K562 (cell line): ENCODE measurements at regions not wholly inside any gene's neighbourhood (a gene's known extent, or its start where the extent isn't known, plus 50 kb on each side); places are given as distances from the start of the nearest gene placed in this dataset.
A peak's percentile ranks its signal among the peaks of the same experiment; 100 is the strongest.

ENCODE experiments used
- ATAC-seq: fragments of 200-7000 bp; cut with Tn5 transposase; 3 replicates; pipeline ENCODE4 v1.9.1; 2020; ENCODE audit warnings: moderate library complexity
- BruUV-seq: library from RNA; stranded (reverse); fragments of 400-500 nt; replicated peaks from 2 replicates; lab custom pipeline; 2021; lab: Mats Ljungman, UMichigan
- CTCF ChIA-PET: fragments of 300-600 bp; formaldehyde crosslinking; extraction: SDS; loops from one replicate; lab custom pipeline; 2021; ENCODE audit warnings: low intra/inter-chr PET ratio; lab: Yijun Ruan, JAX
- POLR2A ChIA-PET: fragments of 300-600, 350-650 bp; sonication (Branson Sonifier 250); formaldehyde crosslinking; extraction: SDS; loops from one replicate; lab custom pipeline; 2021; ENCODE audit warnings: antibody characterized with exemption, inconsistent platforms; lab: Yijun Ruan, JAX
- DNase-seq, 4 experiments: peaks; one replicate each; pipeline versions ENCODE4 v3.0.0 to v3.0.0-alpha.2; 2011 to 2018; ENCODE audit warnings: low spot score in 3 of 4, mixed read lengths in 3 of 4; ENCODE audit errors: extremely low read depth in 1 of 4
- FAIRE-seq: peaks from 2 replicates; lab custom pipeline; 2011; peaks lifted over from hg19 to GRCh38; lab: Jason Lieb, UNC
- H2AFZ ChIP-seq: 2 replicates; pipeline ENCODE4 v1.6.0; 2011; ENCODE audit warnings: low read depth, low read length, control low read depth, inconsistent platforms
- H3K27ac ChIP-seq: fragments of 200-600 bp; 3 replicates; pipeline ENCODE4 v1.8.0; 2011; ENCODE audit warnings: low read depth, mild to moderate bottlenecking, control low read depth, inconsistent platforms, low read length, moderate library complexity, mixed read lengths; ENCODE audit errors: extremely low read depth
- H3K27me3 ChIP-seq, 2 experiments: fragments of 300-600 bp in 1 of 2; 2 replicates in 1 of 2; 3 replicates in 1 of 2; pipeline versions ENCODE4 v1.6.0 to v1.8.0; 2011; ENCODE audit warnings: inconsistent platforms in 2 of 2, low read length in 2 of 2, mild to moderate bottlenecking in 1 of 2, mixed read lengths in 1 of 2, moderate library complexity in 1 of 2; ENCODE audit not compliant: control insufficient read depth in 2 of 2, insufficient read depth in 2 of 2
- H3K36me3 ChIP-seq: fragments of 300-600 bp; 3 replicates; pipeline ENCODE4 v1.8.0; 2011; ENCODE audit warnings: mild to moderate bottlenecking, low read length, inconsistent platforms; ENCODE audit not compliant: control insufficient read depth, insufficient read depth
- H3K4me1 ChIP-seq, 2 experiments: fragments of 200-600 bp in 1 of 2; replicated peaks in 1 of 2; 2 replicates in 1 of 2; 3 replicates in 1 of 2; pipeline versions ENCODE4 v1.5.1 to v1.8.0; 2011; ENCODE audit warnings: inconsistent platforms in 2 of 2, low read length in 2 of 2, mild to moderate bottlenecking in 1 of 2, mixed read lengths in 1 of 2, moderate library complexity in 1 of 2; ENCODE audit not compliant: control insufficient read depth in 2 of 2, insufficient read depth in 2 of 2
- H3K4me2 ChIP-seq: 2 replicates; pipeline ENCODE4 v1.6.1; 2011; ENCODE audit warnings: low read length, control low read depth, inconsistent platforms, mixed read lengths; ENCODE audit not compliant: insufficient read depth
- H3K4me3 ChIP-seq: fragments of 200-600 bp; sonication (generic), shearing (Covaris generic); 2 replicates; pipeline ENCODE4 v1.5.1; 2016; ENCODE audit warnings: control low read depth, inconsistent platforms
- H3K79me2 ChIP-seq: fragments of 200-600 bp; 3 replicates; pipeline ENCODE4 v1.8.0; 2011; ENCODE audit warnings: low read length, inconsistent platforms; ENCODE audit not compliant: control insufficient read depth, insufficient read depth
- H3K9ac ChIP-seq, 2 experiments: 2 replicates each; pipeline versions ENCODE4 v1.6.0 to v1.6.1; 2011; ENCODE audit warnings: low read depth in 2 of 2, low read length in 2 of 2, control low read depth in 1 of 2, inconsistent platforms in 1 of 2, mild to moderate bottlenecking in 1 of 2, mixed read lengths in 1 of 2; ENCODE audit not compliant: insufficient read depth in 1 of 2
- H3K9me1 ChIP-seq: one replicate; pipeline ENCODE4 v1.6.0; 2011; ENCODE audit warnings: inconsistent platforms, mild to moderate bottlenecking, low read length, moderate library complexity; ENCODE audit not compliant: control insufficient read depth, insufficient read depth
- H3K9me3 ChIP-seq: replicated peaks from 2 replicates; pipeline ENCODE4 v1.5.1; 2011; ENCODE audit warnings: low read depth, low read length, inconsistent platforms; ENCODE audit not compliant: control insufficient read depth, insufficient read depth
- H4K20me1 ChIP-seq: replicated peaks from 2 replicates; pipeline ENCODE4 v1.6.1; 2011; ENCODE audit warnings: low read length, inconsistent platforms, mixed read lengths; ENCODE audit not compliant: control insufficient read depth, insufficient read depth
- ARID4B ChIP-seq: sonication (generic); formaldehyde crosslinking; IDR thresholded peaks from 2 replicates; pipeline ENCODE4 v1.8.0; 2022; ENCODE audit warnings: mild to moderate bottlenecking, missing genetic modification reagents
- BACH1 ChIP-seq: fragments of 200-800 bp; sonication (Bioruptor generic); IDR thresholded peaks from 2 replicates; pipeline ENCODE4 v1.6.1; 2016; ENCODE audit warnings: missing genetic modification characterization, missing compliant biosample characterization
- BCOR ChIP-seq: fragments of 450-650 bp; IDR thresholded peaks from 2 replicates; pipeline ENCODE4 v1.6.1; 2016
- BHLHE40 ChIP-seq: IDR thresholded peaks from 2 replicates; pipeline ENCODE4 v1.6.1; 2011; ENCODE audit warnings: low read length, improper control_type of control experiment
- CBFA2T3 ChIP-seq: fragments of 450-650 bp; IDR thresholded peaks from 2 replicates; pipeline ENCODE4 v1.6.1; 2017
- DPF2 ChIP-seq: fragments of 450-650 bp; IDR thresholded peaks from 2 replicates; pipeline ENCODE4 v1.6.1; 2016
- FOS ChIP-seq: IDR thresholded peaks from 3 replicates; pipeline ENCODE4 v1.6.1; 2011; ENCODE audit not compliant: insufficient read length; ENCODE audit errors: extremely low read depth
- MAFF ChIP-seq: IDR thresholded peaks from 2 replicates; pipeline ENCODE4 v1.6.1; 2012; ENCODE audit warnings: low read length, improper control_type of control experiment
- MAFG ChIP-seq: fragments of 450-650 bp; conservative IDR thresholded peaks from 2 replicates; pipeline ENCODE4 v1.6.1; 2016; ENCODE audit warnings: missing genetic modification characterization, missing compliant biosample characterization
- MAFK ChIP-seq: IDR thresholded peaks from 2 replicates; pipeline ENCODE4 v1.6.1; 2011; ENCODE audit warnings: low read length, improper control_type of control experiment
- NFATC3 ChIP-seq: fragments of 450-650 bp; IDR thresholded peaks from 2 replicates; pipeline ENCODE4 v1.6.1; 2017; ENCODE audit warnings: mild to moderate bottlenecking
- SP1 ChIP-seq: sonication (generic); formaldehyde crosslinking; IDR thresholded peaks from 2 replicates; pipeline ENCODE4 v1.8.1; 2022; ENCODE audit warnings: mild to moderate bottlenecking, missing genetic modification reagents
- ZNF316 ChIP-seq: fragments of 450-650 bp; IDR thresholded peaks from 2 replicates; pipeline ENCODE4 v1.6.1; 2016
- WGBS: fragments of 100-300 bp; shearing (Covaris generic); methylation state at CpG from one replicate; pipeline ENCODE4 v1.1.6; 2016; ENCODE audit warnings: low coverage, mixed read lengths; ENCODE audit not compliant: insufficient coverage; ENCODE audit errors: missing lambda C conversion rate; 5-methylcytosine and 5-hydroxymethylcytosine counted together
- in situ Hi-C: fragments of 300-500 bp; cut with MboI; formaldehyde crosslinking; loops from 4 replicates; pipeline ENCODE4 v1.15.0; 2018; ENCODE audit warnings: inconsistent platforms, mixed read lengths
- intact Hi-C: fragments of 100-400 bp; cut with micrococcal nuclease; formaldehyde crosslinking; loops from 2 replicates; pipeline ENCODE4 v1.14.2; 2022

- no peaks in the 10 kb centered on the region for H3K4me1 ChIP-seq
- H2AFZ ChIP-seq, result no peak overlapping the region
- no peaks in the 10 kb centered on the region for H3K79me2 ChIP-seq
- H3K4me2 ChIP-seq, result no peak overlapping the region
- no peaks in the 10 kb centered on the region for H3K36me3 ChIP-seq
- no peaks in the 10 kb centered on the region for H3K9me3 ChIP-seq
- BruUV-seq, result no TSS peak
- H3K4me3 ChIP-seq, result no peak overlapping the region
- POLR2A ChIA-PET, result no interaction called here
- H4K20me1 ChIP-seq, result no peaks in the 10 kb centered on the region
- no peak overlapping the region for H3K27ac ChIP-seq
- no peaks in the 10 kb centered on the region for H3K9me1 ChIP-seq
- no peak for ATAC-seq
- intact Hi-C loops, result no loop called here
- no peak for FAIRE-seq
- 0% methylated on average over 1 of the region's 1 CpG for WGBS
- no peak for DNase-seq
- in situ Hi-C loops, result no loop called here
- CTCF ChIA-PET, result no interaction called here
- H3K27me3 ChIP-seq, result no peaks in the 10 kb centered on the region
- no peak for TF ChIP-seq MAFF
- TF ChIP-seq BCOR, result no peak
- no peak for TF ChIP-seq BACH1 (tag)
- no peak for TF ChIP-seq FOS
- TF ChIP-seq NFATC3, result no peak
- TF ChIP-seq BHLHE40, result no peak
- no peak for TF ChIP-seq CBFA2T3
- no peak for TF ChIP-seq DPF2
- TF ChIP-seq, all 486 proteins: peak for 0
- H3K9ac ChIP-seq, result no peak overlapping the region
Observed at GRCh38 chr1:72357411-72357810, 75.1 kb upstream of the NEGR1 start.

GRCh38 chr1:72355899-72356298 is 73.6 kb upstream of the NEGR1 start:
- FAIRE-seq (no peak), DNase-seq (no peak), ATAC-seq (no peak)
- no peak overlapping the region for H3K4me3 ChIP-seq
- no peak overlapping the region for H3K27ac ChIP-seq
- H3K36me3 ChIP-seq, result no peaks in the 10 kb centered on the region
- BruUV-seq, result no TSS peak
- intact Hi-C loops, result no loop called here
- POLR2A ChIA-PET, result no interaction called here
- no peak overlapping the region for H3K4me2 ChIP-seq
- no peaks in the 10 kb centered on the region for H3K27me3 ChIP-seq
- WGBS, result 7% methylated on average over 3 of the region's 3 CpGs
- in situ Hi-C loops, result no loop called here
- CTCF ChIA-PET, result no interaction called here
- peak; percentile 70 for TF ChIP-seq ZNF316
- no peak for TF ChIP-seq SP1 (CRISPR knock-in tag)
- peak; percentile 60 for TF ChIP-seq MAFF
- TF ChIP-seq MAFK, result peak; percentile 67; the same call in 1 of the 2 replicates
- no peak for TF ChIP-seq ARID4B (CRISPR knock-in tag)
- TF ChIP-seq MAFG, result peak; percentile 29; the same call in 1 of the 2 replicates
- no peaks in the 10 kb centered on the region for H4K20me1 ChIP-seq
- H3K79me2 ChIP-seq, result no peaks in the 10 kb centered on the region
- no peaks in the 10 kb centered on the region for H3K4me1 ChIP-seq
- H3K9me1 ChIP-seq, result no peaks in the 10 kb centered on the region
- no peak overlapping the region for H3K9ac ChIP-seq
- H3K9me3 ChIP-seq, result no peaks in the 10 kb centered on the region
- no peak overlapping the region for H2AFZ ChIP-seq
